ENCODE measurements at regions not wholly inside any gene's neighbourhood (a gene's known extent, or its start where the extent isn't known, plus 50 kb on each side); places are given as distances from the start of the nearest gene placed in this dataset.
"Not testable (repeated sequence)": the region's sequence is repeated elsewhere in the genome, so short reads cannot be mapped to it uniquely, and the experiment has no call there.

- intact Hi-C loops (cut with micrococcal nuclease): no loop called here
These were observed 168.6 kb upstream of the RFC3 start for GRCh38 chr13:33649212-33649878.

- intact Hi-C loops (cut with micrococcal nuclease): no loop called here
These were observed 166.2 kb upstream of the RFC3 start for GRCh38 chr13:33651766-33652165.

GRCh38 chr13:33657274-33657673 is 160.7 kb upstream of the RFC3 start:
- intact Hi-C loops (cut with micrococcal nuclease): no loop called here

GRCh38 chr13:33659466-33659865 is 158.5 kb upstream of the RFC3 start:
- intact Hi-C loops (cut with micrococcal nuclease): no loop called here

GRCh38 chr13:33659894-33660293 is 158.1 kb upstream of the RFC3 start:
- intact Hi-C loops (cut with micrococcal nuclease): no loop called here

GRCh38 chr13:33662392-33662791 is 155.6 kb upstream of the RFC3 start:
- intact Hi-C loops (cut with micrococcal nuclease): no loop called here

- intact Hi-C loops (cut with micrococcal nuclease): no loop called here
These were observed 152.2 kb upstream of the RFC3 start for GRCh38 chr13:33665626-33666175.

- intact Hi-C loops (cut with micrococcal nuclease): no loop called here
These were observed 146.4 kb upstream of the RFC3 start for GRCh38 chr13:33671560-33671959.

- intact Hi-C loops (cut with micrococcal nuclease): not testable (repeated sequence)
These were observed 145.9 kb upstream of the RFC3 start for GRCh38 chr13:33672022-33672421.

- intact Hi-C loops (cut with micrococcal nuclease): no loop called here
These were observed 141.6 kb upstream of the RFC3 start for GRCh38 chr13:33676045-33676989.

GRCh38 chr13:33677215-33677614 is 140.7 kb upstream of the RFC3 start:
- intact Hi-C loops (cut with micrococcal nuclease): no loop called here

- intact Hi-C loops (cut with micrococcal nuclease): loop anchor here (2.0 kb wide), 1 partner anchor 45 kb away; no protein-coding TSS in a partner anchor
These were observed 139.9 kb upstream of the RFC3 start for GRCh38 chr13:33678084-33678483.

- intact Hi-C loops (cut with micrococcal nuclease): loop anchor here (1.0 to 2.0 kb wide), 3 partner anchors 44 to 137 kb away; no protein-coding TSS in a partner anchor
These were observed 138.9 kb upstream of the RFC3 start for GRCh38 chr13:33678906-33679657.

- intact Hi-C loops (cut with micrococcal nuclease): loop anchor here (1.0 to 2.0 kb wide), 3 partner anchors 43 to 137 kb away; no protein-coding TSS in a partner anchor
These were observed 138.3 kb upstream of the RFC3 start for GRCh38 chr13:33679658-33680012.

- intact Hi-C loops (cut with micrococcal nuclease): no loop called here
These were observed 135.9 kb upstream of the RFC3 start for GRCh38 chr13:33682020-33682564.

- intact Hi-C loops (cut with micrococcal nuclease): not testable (repeated sequence)
These were observed 135.3 kb upstream of the RFC3 start for GRCh38 chr13:33682646-33683045.

- intact Hi-C loops (cut with micrococcal nuclease): no loop called here
These were observed 134.6 kb upstream of the RFC3 start for GRCh38 chr13:33683376-33683775.

GRCh38 chr13:33684874-33685273 is 133.1 kb upstream of the RFC3 start:
- intact Hi-C loops (cut with micrococcal nuclease): no loop called here

- intact Hi-C loops (cut with micrococcal nuclease): no loop called here
These were observed 131.0 kb upstream of the RFC3 start for GRCh38 chr13:33686772-33687480.

GRCh38 chr13:33690354-33690753 is 127.6 kb upstream of the RFC3 start:
- intact Hi-C loops (cut with micrococcal nuclease): no loop called here

All from T-helper 2 cell treated with Interferon-gamma antibody and Interleukin-4, amounts not matched to agents 100 ng/mL and 5 ng/mL, for 36 hours (primary cell).